ENCODE measurements at regions not wholly inside any gene's neighbourhood (a gene's known extent, or its start where the extent isn't known, plus 50 kb on each side); places are given as distances from the start of the nearest gene placed in this dataset.

- no peak for DNase-seq
Measured at GRCh38 chr2:147792966-147793617, 51.7 kb upstream of the ACVR2A start.

- DNase-seq = no peak
Measured at GRCh38 chr2:147790580-147790979, 54.2 kb upstream of the ACVR2A start.

- no peak for DNase-seq
Measured at GRCh38 chr2:147789720-147790119, 55.1 kb upstream of the ACVR2A start.

- no peak for DNase-seq
Measured at GRCh38 chr2:147789287-147789686, 55.5 kb upstream of the ACVR2A start.

- no peak for DNase-seq
Measured at GRCh38 chr2:147782141-147782930, 62.5 kb upstream of the ACVR2A start.

GRCh38 chr2:147779440-147779839, 65.4 kb upstream of the ACVR2A start:
- no peak for DNase-seq

GRCh38 chr2:147777394-147777793, 67.4 kb upstream of the ACVR2A start:
- DNase-seq = no peak

GRCh38 chr2:147774805-147775204, 70.0 kb upstream of the ACVR2A start:
- no peak for DNase-seq

GRCh38 chr2:147773479-147773878, 71.3 kb upstream of the ACVR2A start:
- no peak for DNase-seq

- DNase-seq = no peak
Measured at GRCh38 chr2:147772781-147773180, 72.0 kb upstream of the ACVR2A start.

GRCh38 chr2:147763861-147764260, 81.0 kb upstream of the ACVR2A start:
- no peak for DNase-seq

- no peak for DNase-seq
Measured at GRCh38 chr2:147760984-147761383, 83.8 kb upstream of the ACVR2A start.

- no peak for DNase-seq
Measured at GRCh38 chr2:147759536-147759935, 85.3 kb upstream of the ACVR2A start.

- no peak for DNase-seq
Measured at GRCh38 chr2:147758821-147759220, 86.0 kb upstream of the ACVR2A start.

GRCh38 chr2:147756069-147756468, 88.8 kb upstream of the ACVR2A start:
- DNase-seq = no peak

GRCh38 chr2:147740211-147740927, 104.5 kb upstream of the ACVR2A start:
- DNase-seq = no peak

- no peak for DNase-seq
Measured at GRCh38 chr2:147739508-147739907, 105.3 kb upstream of the ACVR2A start.

GRCh38 chr2:147718831-147719230, 126.0 kb upstream of the ACVR2A start:
- DNase-seq = no peak

- DNase-seq = no peak
Measured at GRCh38 chr2:147716906-147717305, 127.9 kb upstream of the ACVR2A start.

GRCh38 chr2:147715807-147716206, 129.0 kb upstream of the ACVR2A start:
- DNase-seq = no peak

GRCh38 chr2:147714582-147714981, 130.2 kb upstream of the ACVR2A start:
- DNase-seq = no peak

GRCh38 chr2:147713349-147713748, 131.5 kb upstream of the ACVR2A start:
- no peak for DNase-seq

- DNase-seq = no peak
Measured at GRCh38 chr2:147712051-147712450, 132.8 kb upstream of the ACVR2A start.

- no peak for DNase-seq
Measured at GRCh38 chr2:147711031-147711430, 133.8 kb upstream of the ACVR2A start.
